ENCODE measurements at regions not wholly inside any gene's neighbourhood (a gene's known extent, or its start where the extent isn't known, plus 50 kb on each side); places are given as distances from the start of the nearest gene placed in this dataset.

- POLR2A ChIA-PET (ENCODE audit: partially characterized antibody): no interaction called here
- no peak overlapping the region for H3K18ac ChIP-seq (ENCODE audit: extremely low read depth, low read length)
- no peak for FAIRE-seq
- no peak overlapping the region for H3K23ac ChIP-seq (ENCODE audit: insufficient read length)
- no peak overlapping the region for H3K4me2 ChIP-seq (ENCODE audit: insufficient read depth in 1 of 2, low read depth in 2 of 2, low read length in 2 of 2)
- H4K8ac ChIP-seq (ENCODE audit: extremely low read depth, insufficient read depth, low read length): no peak overlapping the region
- H3K36me3 ChIP-seq (ENCODE audit: control insufficient read depth in 2 of 4, insufficient read depth in 4 of 4, low read length in 3 of 4): no peaks in the 10 kb centered on the region
- H3K9me3 ChIP-seq (ENCODE audit: insufficient read depth in 2 of 2, low read depth in 1 of 2, low read length in 1 of 2): no peaks in the 10 kb centered on the region
- H2AFZ ChIP-seq (ENCODE audit: low read length): no peak overlapping the region
- H2BK120ac ChIP-seq (replicated peaks; ENCODE audit: low read depth, low read length): no peak overlapping the region
- H3K27me3 ChIP-seq (replicated peaks in 1 of 4; ENCODE audit: control insufficient read depth in 3 of 4, extremely low read depth in 1 of 4, insufficient read depth in 3 of 4, low read length in 3 of 4): no peaks in the 10 kb centered on the region
- no peaks in the 10 kb centered on the region for H3K4me1 ChIP-seq (replicated peaks in 1 of 4; ENCODE audit: control insufficient read depth in 3 of 4, insufficient read depth in 4 of 4, low read length in 3 of 4)
- H3K56ac ChIP-seq (replicated peaks; ENCODE audit: insufficient read length, low read depth, low read length): no peak overlapping the region
- no peaks in the 10 kb centered on the region for H4K20me1 ChIP-seq (replicated peaks in 1 of 2; ENCODE audit: control insufficient read depth in 1 of 2, insufficient read depth in 2 of 2, low read length in 2 of 2)
- H2BK12ac ChIP-seq (ENCODE audit: low read depth, low read length): no peak overlapping the region
- H4K5ac ChIP-seq (ENCODE audit: insufficient read length, low read depth, low read length): no peak overlapping the region
- no peak overlapping the region for H4K91ac ChIP-seq (replicated peaks; ENCODE audit: insufficient read length, low read length)
- no peak overlapping the region for H3K27ac ChIP-seq (ENCODE audit: low read depth, low read length)
- no peak overlapping the region for H3K4ac ChIP-seq (replicated peaks; ENCODE audit: insufficient read length, low read depth, low read length)
- CTCF ChIA-PET (ENCODE audit: partially characterized antibody): interaction anchor here (0.9 kb wide), 1 partner anchor 82 kb away, joined by 3 read pairs; no protein-coding TSS in a partner anchor
- no peaks in the 10 kb centered on the region for H3K79me1 ChIP-seq (ENCODE audit: low read depth, low read length)
- H2AK5ac ChIP-seq (ENCODE audit: low read depth, low read length): no peak overlapping the region
- 89% methylated on average over 7 of the region's 7 CpGs; no CpG with 5 or more reads in 1 of the 2 experiments for WGBS, 2 experiments (ENCODE audit: extremely low coverage in 1 of 2, insufficient coverage in 1 of 2, insufficient read length in 1 of 2, insufficient replicate concordance in 2 of 2, low coverage in 1 of 2, low lambda C conversion rate in 2 of 2, missing lambda C conversion rate in 1 of 2)
- no peak overlapping the region for H3K9ac ChIP-seq (replicated peaks in 1 of 4; ENCODE audit: extremely low read depth in 1 of 4, low read depth in 3 of 4, low read length in 3 of 4)
- H3K79me2 ChIP-seq (ENCODE audit: control insufficient read depth in 1 of 2, insufficient read depth in 2 of 2, low read length in 2 of 2): no peaks in the 10 kb centered on the region
- H3K14ac ChIP-seq (ENCODE audit: insufficient read length): no peak overlapping the region
- no peak overlapping the region for H2BK5ac ChIP-seq (ENCODE audit: low read depth, low read length)
- DNase-seq (ENCODE audit: low read depth in 1 of 2, low spot score in 2 of 2): no peak
- H3K4me3 ChIP-seq (ENCODE audit: extremely low read depth in 1 of 4, insufficient read depth in 2 of 4, low read depth in 3 of 4, low read length in 4 of 4): no peak overlapping the region
- no peak overlapping the region for H2BK15ac ChIP-seq (ENCODE audit: low read length)
- no peaks in the 10 kb centered on the region; the same call in 1 of the 2 replicates for H3K23me2 ChIP-seq (ENCODE audit: low read depth, low read length)
- H2BK20ac ChIP-seq (ENCODE audit: low read length): no peak overlapping the region
- TF ChIP-seq RAD21 (IDR thresholded peaks at IDR 0.05 in 1 of 2, conservative IDR thresholded peaks at IDR 0.05 in 1 of 2; ENCODE audit: low read depth in 2 of 2, low read length in 2 of 2) (no peak), CHD1 (IDR thresholded peaks at IDR 0.05; ENCODE audit: low read depth, low read length) (no peak), CTCF (IDR thresholded peaks at IDR 0.05; ENCODE audit: control extremely low read depth in 1 of 3, insufficient read depth in 1 of 3, low read depth in 1 of 3, low read length in 3 of 3) (no peak), ZNF274 (IDR thresholded peaks at IDR 0.05; ENCODE audit: borderline replicate concordance, extremely low read depth, low read length) (no peak), SAP30 (IDR thresholded peaks at IDR 0.05; ENCODE audit: insufficient read depth, insufficient replicate concordance, low read length) (no peak), JUN (IDR thresholded peaks at IDR 0.05; ENCODE audit: low read depth, low read length) (no peak), TCF12 (IDR thresholded peaks at IDR 0.05; ENCODE audit: low read depth, low read length) (no peak), SIN3A (conservative IDR thresholded peaks at IDR 0.05 in 1 of 2, IDR thresholded peaks at IDR 0.05 in 1 of 2; ENCODE audit: low read depth in 1 of 2, low read length in 2 of 2) (no peak), SP1 (IDR thresholded peaks at IDR 0.05; ENCODE audit: low read depth, low read length) (no peak), CBX5 (IDR thresholded peaks at IDR 0.05; ENCODE audit: low read depth, low read length) (no peak)
Observed at GRCh38 chr7:40921589-40922315, 781.1 kb downstream of the INHBA start.
